DMS79 (cell line): ENCODE measurements at regions not wholly inside any gene's neighbourhood (a gene's known extent, or its start where the extent isn't known, plus 50 kb on each side); places are given as distances from the start of the nearest gene placed in this dataset.
A peak's percentile ranks its signal among the peaks of the same experiment; 100 is the strongest.

Source experiments
- DNase-seq: peaks from one replicate; lab custom pipeline; 2025; lab: John Stamatoyannopoulos, UW

- peak; percentile 30 for DNase-seq
Measured at GRCh38 chr7:95718577-95719410, 53.6 kb upstream of the DYNC1I1 start.

- no peak for DNase-seq
Measured at GRCh38 chr7:95716357-95717122, 55.8 kb upstream of the DYNC1I1 start.

GRCh38 chr7:95715274-95715673, 57.1 kb upstream of the DYNC1I1 start:
- no peak for DNase-seq

- DNase-seq: no peak
Measured at GRCh38 chr7:95710711-95711110, 61.6 kb upstream of the DYNC1I1 start.

GRCh38 chr7:95700917-95701316, 71.4 kb upstream of the DYNC1I1 start:
- no peak for DNase-seq

GRCh38 chr7:95694334-95694733, 78.0 kb upstream of the DYNC1I1 start:
- DNase-seq: no peak

- no peak for DNase-seq
Measured at GRCh38 chr7:95693551-95694333, 78.6 kb upstream of the DYNC1I1 start.

- DNase-seq: no peak
Measured at GRCh38 chr7:95691464-95691863, 80.9 kb upstream of the DYNC1I1 start.

- DNase-seq: peak; percentile 39
Measured at GRCh38 chr7:95690367-95690947, 81.9 kb upstream of the DYNC1I1 start.

- DNase-seq: no peak
Measured at GRCh38 chr7:95688931-95689495, 83.3 kb upstream of the DYNC1I1 start.

GRCh38 chr7:95687759-95688343, 84.5 kb upstream of the DYNC1I1 start:
- DNase-seq: no peak

GRCh38 chr7:95686109-95686508, 86.2 kb upstream of the DYNC1I1 start:
- peak; percentile 14 for DNase-seq

- DNase-seq: no peak
Measured at GRCh38 chr7:95684505-95684904, 87.8 kb upstream of the DYNC1I1 start.

- DNase-seq: no peak
Measured at GRCh38 chr7:95684037-95684436, 87.7 kb upstream of the PDK4 start.

GRCh38 chr7:95682913-95683312, 86.6 kb upstream of the PDK4 start:
- DNase-seq: no peak

- no peak for DNase-seq
Measured at GRCh38 chr7:95676691-95677090, 80.4 kb upstream of the PDK4 start.

GRCh38 chr7:95675632-95676031, 79.3 kb upstream of the PDK4 start:
- DNase-seq: no peak

- DNase-seq: no peak
Measured at GRCh38 chr7:95675016-95675415, 78.7 kb upstream of the PDK4 start.

GRCh38 chr7:95674101-95674500, 77.8 kb upstream of the PDK4 start:
- DNase-seq: no peak

- DNase-seq: no peak
Measured at GRCh38 chr7:95672434-95672833, 76.1 kb upstream of the PDK4 start.

- no peak for DNase-seq
Measured at GRCh38 chr7:95669513-95669912, 73.2 kb upstream of the PDK4 start.
